Middle frontal gyrus (tissue), 1 donor: ENCODE measurements at regions not wholly inside any gene's neighbourhood (a gene's known extent, or its start where the extent isn't known, plus 50 kb on each side); places are given as distances from the start of the nearest gene placed in this dataset.
"Not testable (repeated sequence)": the region's sequence is repeated elsewhere in the genome, so short reads cannot be mapped to it uniquely, and the experiment has no call there.

Experiments
- DNase-seq: peaks from one replicate; pipeline ENCODE4 v3.0.0-alpha.2; 2015; ENCODE audit warnings: low spot score; ENCODE audit errors: extremely low spot score

DNA sequence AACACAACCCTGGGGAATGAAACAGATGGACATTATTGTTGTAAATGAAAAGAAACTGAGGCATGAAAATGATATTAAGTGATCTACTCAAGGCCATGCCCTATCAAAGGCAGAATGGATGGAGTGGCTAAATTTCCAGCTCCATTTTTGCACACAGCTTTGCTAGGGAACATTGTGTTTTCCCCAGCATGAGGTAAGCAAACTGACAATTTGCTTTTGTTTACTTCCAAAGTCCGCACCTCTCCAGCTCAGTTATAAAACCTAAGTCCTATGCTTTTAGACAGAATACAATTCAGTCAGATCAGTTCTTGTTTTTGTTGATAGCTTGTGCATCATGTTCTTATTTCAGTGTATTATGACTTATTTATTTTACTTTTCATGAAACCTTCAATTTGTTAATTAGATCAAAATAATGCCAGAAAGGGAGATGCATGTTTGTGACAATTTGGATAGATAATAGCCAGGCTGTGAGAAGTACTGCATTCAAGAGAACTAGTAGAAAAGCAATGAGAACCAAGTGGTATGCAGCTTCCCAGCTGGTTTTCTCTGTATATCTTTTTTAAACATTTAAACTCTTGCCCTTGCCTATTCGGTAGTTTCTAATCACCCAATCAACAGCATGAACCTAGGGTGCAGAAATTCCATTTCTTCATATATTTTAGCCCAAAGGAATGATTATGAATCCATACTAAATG is 380.8 kb downstream of the SPATA31D1 start:
- no peak for DNase-seq

DNA sequence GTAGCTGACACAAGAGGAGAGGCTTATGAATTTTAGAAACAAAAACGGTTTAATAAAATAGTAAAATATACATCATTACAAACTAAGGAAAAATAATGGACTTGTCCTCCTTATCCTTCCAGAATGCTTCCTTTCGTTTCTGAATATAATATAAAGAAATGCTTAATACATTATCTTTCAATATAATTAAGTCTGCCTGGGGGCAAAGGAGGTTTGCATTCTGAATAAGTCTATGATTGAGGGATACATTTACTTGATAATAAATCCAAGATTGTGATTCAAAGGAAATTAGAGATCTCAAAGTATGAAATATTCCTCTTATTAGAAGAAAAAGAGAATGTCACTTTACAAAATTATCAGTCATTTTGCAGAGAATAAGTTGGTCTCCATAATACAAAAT is 386.5 kb downstream of the SPATA31D1 start:
- no peak for DNase-seq

DNA sequence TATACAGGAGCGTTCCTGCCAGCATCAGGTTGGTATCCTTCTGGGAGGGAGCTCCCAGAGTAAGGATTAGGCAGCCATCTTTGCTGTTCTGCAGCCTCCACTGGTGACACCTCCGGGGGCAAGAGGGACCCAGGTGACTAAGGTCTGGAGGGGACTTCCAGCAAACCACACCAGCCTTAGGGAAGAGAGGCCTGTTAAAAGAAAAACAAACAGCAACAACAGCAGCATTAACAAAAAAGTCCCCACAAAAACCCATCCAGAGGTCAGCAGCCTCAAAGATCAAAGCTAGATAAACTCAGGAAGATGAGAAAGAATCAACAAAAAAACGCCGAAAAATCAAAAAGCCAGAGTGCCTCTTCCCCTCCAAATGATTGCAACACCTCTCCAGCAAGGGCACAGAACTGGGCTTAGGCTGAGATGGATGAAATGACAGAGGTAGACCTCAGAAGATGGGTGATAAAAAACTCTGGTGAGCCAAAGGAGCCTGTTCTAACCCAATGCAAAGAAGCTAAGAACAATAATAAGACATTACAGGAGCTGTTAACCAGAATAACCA is 388.2 kb downstream of the SPATA31D1 start:
- DNase-seq: no peak

DNA sequence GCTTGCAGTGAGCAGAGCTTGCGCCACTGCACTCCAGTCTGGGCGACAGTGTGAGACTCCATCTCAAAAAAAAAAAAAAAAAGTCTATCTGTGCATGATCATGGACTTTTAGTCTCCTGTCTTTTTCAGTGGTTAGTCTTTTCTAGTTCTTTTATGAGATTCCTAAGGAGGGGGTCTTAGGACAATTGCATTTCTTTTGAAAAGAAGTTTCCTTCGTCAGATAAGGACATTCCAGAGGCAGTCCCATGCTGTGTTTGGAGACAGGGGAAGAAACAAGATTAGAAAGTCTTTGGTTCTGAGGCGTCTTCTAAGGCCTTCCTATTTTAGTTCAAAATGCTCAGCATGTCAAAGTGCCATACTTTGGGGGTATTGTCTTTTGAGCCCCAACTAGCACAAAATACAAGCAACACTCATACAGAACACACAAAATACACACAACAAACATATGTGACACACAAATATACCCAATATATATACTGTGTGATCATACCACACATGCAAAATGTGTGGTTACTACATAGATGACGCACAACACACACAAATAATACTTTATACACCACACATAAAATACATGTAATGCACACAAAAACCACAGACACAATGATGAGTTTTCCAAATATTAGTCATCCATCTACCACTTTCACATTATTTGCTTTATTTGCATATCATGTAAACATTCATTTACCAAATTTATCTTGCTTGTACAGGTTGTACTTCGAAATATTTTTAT is 394.5 kb downstream of the SPATA31D1 start:
- DNase-seq: no peak

DNA sequence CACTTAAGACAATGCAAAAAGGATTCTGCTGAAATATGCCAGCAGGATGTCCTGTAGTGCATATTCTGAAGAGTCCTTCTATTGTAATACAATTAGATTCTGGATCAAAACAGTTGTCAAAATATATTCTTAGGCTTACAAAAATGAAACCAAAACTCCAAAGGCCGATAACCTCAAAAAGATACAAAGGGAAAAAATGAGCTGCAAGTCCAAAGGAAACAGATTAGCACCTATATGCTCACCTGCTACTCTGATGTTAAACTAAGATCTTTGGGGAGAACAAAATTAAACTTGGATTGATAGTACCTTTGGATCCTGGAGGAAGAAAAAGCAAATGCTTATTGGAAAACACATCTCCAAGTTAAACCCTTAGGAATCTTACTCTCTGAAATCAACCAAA is 397.1 kb downstream of the SPATA31D1 start:
- DNase-seq: no peak

DNA sequence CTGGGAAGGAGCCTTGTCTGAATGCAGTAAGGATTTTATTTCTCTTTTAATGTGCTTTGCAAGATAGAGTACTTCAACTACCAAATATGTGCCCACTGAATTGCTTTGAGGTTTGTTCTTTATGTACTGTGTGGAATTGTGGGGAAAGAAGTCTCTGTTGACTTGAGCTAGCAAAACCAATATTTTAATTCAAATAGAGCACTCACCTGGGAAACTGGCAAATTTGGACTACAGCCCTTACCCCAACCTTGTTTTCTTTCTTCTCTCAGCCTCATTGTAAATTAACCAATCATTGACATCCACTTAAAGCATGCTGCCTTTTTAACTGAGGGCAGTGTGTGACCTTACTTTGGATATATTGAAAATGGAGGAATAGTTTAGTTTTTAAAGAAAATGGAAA is 409.0 kb downstream of the SPATA31D1 start:
- DNase-seq: no peak

DNA sequence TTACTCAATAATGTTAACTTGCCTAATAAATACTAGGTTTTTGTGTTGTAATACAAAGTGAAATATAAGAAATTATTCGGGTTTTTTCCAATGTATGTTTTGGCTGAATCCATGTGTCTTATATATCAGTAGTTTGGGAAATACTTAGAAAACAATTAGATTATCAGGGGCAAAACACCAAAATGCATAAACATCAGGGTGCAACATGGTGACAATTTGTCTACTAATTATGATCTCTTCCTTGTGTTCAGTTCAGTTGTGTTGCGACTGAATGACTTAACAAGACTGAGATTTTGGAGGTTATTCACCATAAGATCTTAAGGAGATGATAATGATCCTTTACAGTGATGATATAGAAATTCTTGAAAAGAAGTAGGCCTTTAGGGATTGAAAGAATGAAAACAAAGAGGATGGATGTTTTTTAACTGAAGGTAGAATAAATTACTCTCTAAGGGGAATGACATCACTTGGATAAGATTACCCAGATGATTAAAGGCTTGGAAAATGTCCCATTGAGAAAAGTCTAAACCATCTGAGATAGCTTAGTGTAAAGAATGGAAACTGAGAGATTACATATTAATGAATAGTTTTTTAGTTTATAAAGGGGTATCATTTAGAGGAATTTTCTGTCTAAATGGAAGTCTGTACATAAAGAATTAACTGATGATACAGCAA is 415.8 kb downstream of the SPATA31D1 start:
- DNase-seq: no peak

DNA sequence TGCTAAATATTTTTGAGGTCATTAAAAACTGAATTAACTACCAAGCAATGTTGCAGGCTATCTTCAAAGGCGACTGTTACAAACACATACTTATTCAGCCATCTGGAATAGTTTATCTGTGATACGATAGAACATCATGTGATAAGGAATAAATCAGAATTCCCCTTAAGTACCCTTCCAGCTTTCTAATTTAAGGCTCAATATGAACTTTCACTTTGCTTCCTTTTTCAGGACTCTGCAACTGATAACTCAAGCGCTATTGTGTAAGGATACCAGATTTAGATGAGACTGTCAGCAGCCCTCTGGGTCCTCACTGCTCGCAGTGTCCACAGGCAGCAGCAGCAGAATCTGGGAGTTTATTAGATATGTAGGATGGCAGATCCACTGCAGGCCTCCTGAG is 416.3 kb downstream of the SPATA31D1 start:
- DNase-seq: no peak

DNA sequence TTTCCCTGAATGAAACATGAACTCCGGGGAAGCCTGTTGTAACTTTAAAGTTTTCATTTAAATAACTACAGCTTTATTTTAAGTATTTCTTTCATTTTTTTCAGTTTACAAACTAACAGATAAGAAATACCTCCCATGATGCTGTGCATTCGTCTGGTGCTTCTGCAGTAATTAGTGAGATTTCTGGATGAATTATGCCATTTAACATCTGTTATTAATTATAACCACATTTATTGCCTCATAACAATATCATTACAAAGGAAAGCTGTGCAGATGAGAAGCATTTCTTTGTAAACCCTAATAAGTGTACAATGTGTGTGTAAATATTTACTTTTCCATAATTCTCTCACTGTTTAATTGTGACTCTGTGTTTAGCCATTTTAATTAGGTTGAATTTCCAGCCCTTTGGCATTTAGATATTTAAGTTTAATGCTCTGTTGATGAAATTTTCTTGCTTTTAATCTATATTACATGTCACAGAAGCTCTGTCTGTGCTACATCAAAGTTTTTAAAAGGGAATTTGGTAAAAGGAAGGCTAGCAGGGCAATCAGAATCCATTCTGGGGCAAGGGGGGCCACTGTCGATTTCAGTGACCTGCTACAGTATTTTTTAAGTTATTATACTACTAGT is 418.0 kb downstream of the SPATA31D1 start:
- no peak for DNase-seq

DNA sequence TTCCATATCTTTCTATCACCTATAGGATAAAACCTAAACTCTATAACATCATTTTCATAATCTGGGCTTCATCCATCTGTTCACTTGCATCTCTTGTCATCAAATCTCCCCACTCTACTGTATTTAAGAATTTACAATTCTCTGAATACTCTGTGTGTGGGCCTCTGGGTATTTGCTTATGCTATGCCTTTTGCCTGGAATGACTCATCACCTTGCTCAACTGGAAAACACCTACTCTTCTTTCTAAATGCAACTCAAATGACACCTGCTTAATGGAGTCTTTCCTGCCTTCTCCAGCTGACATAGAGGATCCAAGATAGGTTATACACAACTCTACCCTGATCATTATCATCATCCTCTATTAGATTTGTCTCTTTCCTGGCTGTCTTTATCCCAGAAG is 421.7 kb downstream of the SPATA31D1 start:
- no peak for DNase-seq

DNA sequence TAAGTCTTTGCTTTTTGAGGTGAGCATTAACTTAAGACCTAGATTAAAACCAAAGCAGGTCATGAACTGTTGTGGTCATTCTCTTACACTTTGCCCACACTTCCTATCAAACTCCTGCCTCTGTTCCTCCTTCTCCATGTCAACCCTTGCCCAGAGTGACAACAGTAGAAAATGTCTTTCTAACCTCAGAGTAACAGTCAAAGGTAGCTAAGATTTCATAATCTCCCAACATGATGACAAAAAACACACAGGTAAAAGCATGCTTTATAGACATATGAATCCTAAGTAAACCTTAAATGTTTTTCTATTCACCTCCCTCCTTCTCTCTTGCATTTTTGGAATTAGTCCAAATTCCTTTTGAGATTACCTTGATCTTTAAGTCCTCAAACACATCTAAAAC is 422.3 kb downstream of the SPATA31D1 start:
- DNase-seq: no peak

DNA sequence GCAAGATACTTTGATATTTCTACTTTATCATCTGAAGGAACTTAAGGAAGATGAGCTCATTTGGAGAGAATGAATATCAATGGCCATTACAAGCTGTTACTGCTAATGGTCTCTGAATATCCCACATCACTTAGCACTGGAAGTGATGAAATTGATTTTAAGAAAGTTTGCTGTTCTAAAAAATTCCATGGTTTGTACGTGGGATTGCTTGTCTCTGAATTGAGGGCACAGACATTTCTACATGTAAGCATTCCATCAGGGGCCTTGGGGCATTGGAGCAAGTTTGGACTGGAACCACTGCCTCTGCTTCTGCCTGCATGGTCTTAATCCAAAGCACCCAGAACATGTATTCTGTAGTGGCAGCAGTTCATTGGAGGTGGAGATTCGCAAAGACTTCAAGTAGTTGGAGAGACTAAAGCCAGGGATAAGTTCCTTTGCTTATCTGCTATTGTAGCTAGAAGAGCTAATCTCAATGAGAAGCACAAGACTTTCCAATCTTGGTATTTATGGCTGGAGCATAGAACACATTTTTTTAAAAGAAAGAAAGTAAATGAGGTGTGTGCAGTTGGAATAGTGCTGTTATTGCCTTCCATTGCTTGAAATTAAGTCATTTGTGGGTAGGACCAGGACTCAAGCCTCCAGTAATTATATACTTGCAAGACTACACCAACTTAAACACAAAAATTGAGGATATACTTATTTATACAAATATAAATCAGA is 424.2 kb downstream of the SPATA31D1 start:
- DNase-seq: no peak

DNA sequence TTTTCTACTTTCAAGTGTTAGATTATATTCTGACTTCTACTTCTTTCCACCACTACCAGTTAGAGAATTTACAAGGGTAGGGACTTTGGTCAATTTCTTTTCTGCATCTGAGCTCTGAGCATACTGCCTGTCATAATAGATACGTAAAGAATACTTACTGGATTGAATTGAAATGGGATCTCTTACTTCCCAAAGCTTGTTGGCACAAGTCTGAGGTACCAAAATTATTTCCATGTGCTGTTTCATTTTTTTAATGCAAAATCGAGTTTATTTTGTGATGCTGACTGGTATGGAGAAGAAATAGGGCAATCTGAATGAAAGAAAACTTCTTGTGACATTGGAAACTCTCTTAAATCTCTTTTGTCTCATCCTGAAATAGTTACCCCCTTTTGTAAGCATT is 428.9 kb downstream of the SPATA31D1 start:
- DNase-seq: no peak

DNA sequence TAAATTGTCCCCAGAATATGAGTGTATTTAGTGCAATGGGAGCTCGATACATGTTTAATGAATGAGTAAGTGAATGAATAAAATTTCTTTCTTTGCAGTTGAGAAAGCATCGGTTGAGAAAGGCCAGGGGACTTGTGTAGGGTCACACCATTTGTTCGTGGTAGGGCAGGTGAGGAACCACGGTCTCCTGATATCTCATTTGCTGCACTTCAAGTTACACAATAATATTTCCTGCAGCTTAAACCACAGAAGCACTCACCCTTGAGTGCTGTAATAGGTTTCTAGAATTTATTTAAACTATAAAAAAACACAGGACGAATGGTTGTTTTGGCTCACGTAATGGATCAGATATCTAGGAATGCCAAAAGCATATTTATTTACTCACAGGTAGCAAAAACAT is 429.8 kb downstream of the SPATA31D1 start:
- no peak for DNase-seq

DNA sequence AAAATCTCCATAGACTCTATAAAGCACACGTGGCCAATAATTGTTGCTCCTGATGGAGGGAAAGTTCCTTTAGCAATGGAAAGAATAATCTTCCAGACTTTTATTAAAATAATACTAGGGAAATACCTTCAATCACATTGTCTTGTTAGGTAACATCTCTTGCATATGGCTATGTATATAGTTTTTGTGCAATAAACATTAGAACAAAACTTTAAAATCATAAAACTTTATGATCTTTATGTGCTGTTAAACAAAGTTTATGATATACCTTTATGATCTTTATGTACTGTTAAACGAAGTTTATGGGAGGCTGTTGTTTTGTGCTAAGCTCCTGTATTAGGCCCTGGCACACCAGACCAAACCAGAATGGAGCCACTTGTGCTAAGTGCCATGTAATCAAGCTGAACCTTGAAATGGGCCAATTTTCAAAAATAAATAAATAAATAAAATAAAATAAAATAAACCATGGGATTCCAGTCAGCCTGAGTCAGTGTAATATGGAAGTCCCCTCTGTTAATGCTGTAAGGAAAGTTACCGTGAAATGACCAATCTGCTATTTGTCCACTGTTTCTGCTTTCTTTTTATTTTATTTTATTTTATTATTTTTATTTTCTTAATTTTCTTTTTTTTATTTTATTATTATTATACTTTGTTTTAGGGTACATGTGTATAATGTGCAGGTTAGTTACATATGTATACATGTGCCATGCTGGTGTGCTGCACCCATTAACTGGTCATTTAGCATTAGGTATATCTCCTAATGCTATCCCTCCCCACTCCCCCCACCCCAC is 431.3 kb downstream of the SPATA31D1 start:
- no peak for DNase-seq

DNA sequence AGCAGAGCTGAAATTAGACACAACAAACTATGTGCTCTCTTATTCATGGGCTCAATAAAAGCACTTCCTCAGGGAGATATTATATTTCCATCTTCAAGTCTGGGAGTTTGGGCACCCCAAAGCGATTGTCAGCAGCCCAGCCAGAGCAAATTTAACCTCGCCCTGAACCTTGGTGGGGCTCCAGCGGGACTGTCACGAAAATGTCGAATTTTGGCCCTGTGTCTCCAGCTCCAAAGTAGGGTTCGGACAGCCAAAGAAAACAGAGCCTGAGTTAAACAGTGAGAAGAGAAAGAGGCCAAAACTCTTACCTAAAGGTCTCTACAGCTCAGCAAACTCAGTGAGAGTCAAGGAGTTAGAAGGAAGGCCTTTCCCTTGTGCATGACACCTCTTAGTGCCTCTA is 432.9 kb downstream of the SPATA31D1 start:
- DNase-seq: no peak

DNA sequence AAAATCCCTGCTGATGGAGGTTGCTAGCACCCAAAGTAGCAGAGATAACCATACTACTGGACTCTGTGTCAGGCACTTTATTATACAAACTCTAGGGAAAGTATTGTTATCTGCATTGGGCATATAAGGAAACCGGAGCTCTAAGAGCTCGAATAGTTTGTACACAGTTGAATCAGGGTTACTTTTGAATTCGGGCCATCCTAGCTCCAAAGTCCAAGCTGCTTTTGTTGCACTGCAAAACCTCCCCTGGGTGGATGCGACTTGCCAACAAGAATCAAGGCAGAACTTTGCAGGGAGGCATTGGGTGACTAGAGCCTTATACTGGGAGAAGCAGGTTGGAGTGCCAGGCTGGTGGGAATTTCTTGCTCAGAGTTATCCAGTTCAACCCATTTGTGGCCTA is 435.1 kb downstream of the SPATA31D1 start:
- DNase-seq: no peak

DNA sequence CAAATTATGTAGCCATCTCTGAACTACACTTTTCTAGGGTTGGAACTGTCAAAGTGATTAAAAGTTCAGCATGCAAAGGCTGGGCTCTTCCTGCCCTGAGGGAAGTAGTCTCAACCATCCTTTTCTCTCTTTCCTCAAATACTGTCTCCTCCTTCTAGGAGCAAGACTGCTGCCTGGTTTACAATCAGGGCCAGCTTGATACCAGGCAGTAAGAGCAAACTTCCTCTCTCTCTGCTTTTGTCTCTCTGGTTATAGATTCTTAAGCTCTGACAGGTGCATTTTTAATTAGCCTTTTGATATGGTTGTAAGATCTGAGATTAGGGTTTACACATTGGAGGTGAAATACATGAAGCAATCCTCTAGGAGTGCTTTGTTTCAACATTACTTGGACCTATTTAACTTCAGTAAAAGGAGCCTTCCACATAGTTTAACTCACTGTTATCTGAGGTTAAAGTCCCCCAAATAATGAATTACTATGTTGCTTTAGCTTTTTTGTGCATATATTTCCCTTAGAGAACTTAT is 436.1 kb downstream of the SPATA31D1 start:
- DNase-seq: no peak

DNA sequence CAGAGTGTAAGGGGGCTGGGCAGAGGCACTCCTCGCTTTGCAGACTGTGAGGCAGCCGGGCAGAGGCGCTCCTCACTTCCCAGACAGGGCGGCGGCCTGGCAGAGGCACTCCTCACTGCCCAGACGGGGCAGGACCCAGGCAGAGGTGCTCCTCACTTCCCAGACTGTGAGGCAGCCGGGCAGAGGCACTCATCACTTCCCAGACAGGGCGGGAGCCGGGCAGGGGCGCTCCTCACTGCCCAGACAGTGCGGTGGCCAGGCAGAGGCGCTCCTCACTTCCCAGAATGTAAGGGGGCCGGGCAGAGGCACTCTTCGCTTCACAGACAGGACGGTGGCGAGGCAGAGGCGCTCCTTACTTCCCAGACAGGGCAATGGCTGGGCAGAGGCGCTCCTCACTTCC is 442.5 kb downstream of the SPATA31D1 start:
- DNase-seq: no peak

DNA sequence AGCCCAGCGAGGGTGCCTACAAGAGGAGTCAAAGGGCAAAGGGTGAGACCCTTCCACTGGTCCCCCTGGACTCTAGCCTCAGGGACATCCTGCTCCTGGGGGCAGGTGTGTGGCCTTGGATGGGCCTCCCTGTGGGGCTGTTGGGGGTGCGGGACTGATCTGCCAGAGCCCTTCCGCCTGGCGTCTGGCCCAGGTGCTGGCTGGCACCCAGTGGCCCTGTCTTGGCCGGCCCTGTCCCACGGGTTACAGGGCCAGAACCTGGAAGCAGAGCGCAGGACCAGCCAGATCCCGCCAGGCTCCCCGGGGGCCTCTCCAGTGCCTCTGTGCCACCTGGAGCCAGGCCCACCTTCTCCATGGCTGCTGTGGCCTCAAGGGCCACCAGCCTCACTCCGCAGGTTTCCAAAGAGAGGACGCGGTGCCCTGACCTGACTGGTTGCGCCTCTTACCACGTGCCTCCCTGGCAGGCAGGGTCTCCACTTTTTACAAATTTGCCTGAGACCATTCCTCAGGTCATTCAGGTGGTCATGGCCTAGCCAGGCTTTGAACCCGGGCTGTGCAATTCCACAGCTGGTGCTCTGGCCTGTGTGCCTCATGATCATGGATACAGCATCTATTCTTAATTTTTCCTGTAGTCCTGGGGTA is 444.8 kb downstream of the SPATA31D1 start:
- not testable (repeated sequence) for DNase-seq
